IPS-18a (cell line): ENCODE measurements at regions not wholly inside any gene's neighbourhood (a gene's known extent, or its start where the extent isn't known, plus 50 kb on each side); places are given as distances from the start of the nearest gene placed in this dataset.

Source experiments
- H3K27ac ChIP-seq: one replicate; pipeline ENCODE4 v1.5.1; 2013; ENCODE audit warnings: low read length
- H3K27me3 ChIP-seq: one replicate; pipeline ENCODE4 v1.6.1; 2013; ENCODE audit warnings: mild to moderate bottlenecking, low read length; ENCODE audit not compliant: control insufficient read depth, insufficient read depth
- H3K36me3 ChIP-seq: one replicate; pipeline ENCODE4 v1.6.1; 2013; ENCODE audit warnings: low read depth, low read length; ENCODE audit not compliant: control insufficient read depth
- H3K4me1 ChIP-seq: one replicate; pipeline ENCODE4 v1.6.1; 2013; ENCODE audit warnings: low read depth, low read length; ENCODE audit not compliant: control insufficient read depth
- H3K4me3 ChIP-seq: one replicate; pipeline ENCODE4 v1.5.1; 2013; ENCODE audit warnings: low read length
- H3K9ac ChIP-seq: one replicate; pipeline ENCODE4 v1.6.1; 2013; ENCODE audit warnings: mild to moderate bottlenecking, low read length, moderate library complexity
- H3K9me3 ChIP-seq: one replicate; pipeline ENCODE4 v1.6.1; 2013; ENCODE audit warnings: low read depth, low read length; ENCODE audit not compliant: control insufficient read depth

- H3K27me3 ChIP-seq, result no peaks in the 10 kb centered on the region
- H3K4me1 ChIP-seq, result peaks cover 28% of the 10 kb centered on the region
- H3K9me3 ChIP-seq, result no peaks in the 10 kb centered on the region
- no peak overlapping the region for H3K4me3 ChIP-seq
- no peaks in the 10 kb centered on the region for H3K36me3 ChIP-seq
- no peak overlapping the region for H3K27ac ChIP-seq
- H3K9ac ChIP-seq, result no peak overlapping the region
Observed at GRCh38 chr2:12081481-12082210, 335.2 kb downstream of the LPIN1 start.

DNA sequence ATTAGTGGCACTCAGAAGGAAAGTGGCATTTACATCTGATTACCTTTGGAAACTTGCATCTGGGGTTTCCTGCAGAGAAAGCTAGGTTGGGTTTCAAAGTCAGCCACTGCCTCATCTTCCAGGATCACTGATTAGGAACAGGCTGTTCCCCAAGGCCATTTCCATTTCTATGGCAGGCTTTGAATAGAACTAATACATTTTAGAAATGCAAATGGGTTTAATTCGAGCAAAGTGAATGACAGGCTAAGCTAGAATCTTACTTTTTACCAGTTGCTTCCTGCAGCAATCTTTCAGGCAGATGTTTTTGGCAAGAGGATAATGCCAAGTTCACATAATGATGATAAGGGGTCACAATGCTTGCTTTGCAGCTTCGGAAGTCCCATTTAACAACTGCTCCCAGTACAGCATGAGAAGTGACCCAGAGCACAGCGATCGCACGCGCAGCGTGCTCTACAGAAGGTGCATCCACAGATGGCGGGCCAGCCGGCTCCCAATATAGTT, 336.7 kb downstream of the LPIN1 start:
- H3K27ac ChIP-seq, result no peak overlapping the region

DNA sequence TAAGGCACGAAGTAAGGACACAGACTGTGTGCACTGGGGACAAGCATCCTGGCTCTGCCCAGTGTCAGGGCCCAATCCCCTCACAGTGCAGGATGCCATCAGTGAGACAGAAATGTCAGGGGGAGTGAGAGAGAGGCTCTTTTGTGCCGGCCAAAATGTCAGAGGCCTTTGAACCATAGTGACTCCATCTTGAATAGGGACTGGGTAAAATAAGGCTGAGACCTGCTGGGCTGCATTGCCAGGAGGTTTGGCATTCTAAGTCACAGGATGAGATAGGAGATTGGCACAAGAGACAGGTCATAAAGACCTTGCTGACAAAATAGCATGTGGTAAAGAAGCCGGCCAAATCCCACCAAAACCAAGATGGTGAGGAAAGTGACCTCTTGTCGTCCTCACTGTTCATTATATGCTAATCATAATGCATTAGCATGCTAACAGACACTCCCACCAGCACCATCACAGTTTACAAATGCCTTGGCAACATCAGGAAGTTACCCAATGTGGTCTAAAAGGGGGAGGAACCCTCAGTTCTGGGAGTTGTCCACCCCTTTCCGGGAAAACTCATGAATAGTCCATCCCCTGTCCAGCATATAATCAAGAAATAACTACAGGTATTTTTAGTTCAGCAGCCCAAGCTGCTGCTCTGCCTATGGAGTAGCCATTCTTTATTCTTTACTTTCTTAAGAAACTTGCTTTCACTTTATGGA, 337.4 kb downstream of the LPIN1 start:
- Histone ChIP-seq H3K9ac (no peak overlapping the region), H3K4me3 (no peak overlapping the region), H3K4me1 (peaks cover 28% of the 10 kb centered on the region), H3K27ac (no peak overlapping the region), H3K27me3 (no peaks in the 10 kb centered on the region), H3K36me3 (no peaks in the 10 kb centered on the region), H3K9me3 (no peaks in the 10 kb centered on the region)

More for the DNA sequence above, 336.7 kb downstream of the LPIN1 start:
- H3K27me3 ChIP-seq, result no peaks in the 10 kb centered on the region
- no peaks in the 10 kb centered on the region for H3K9me3 ChIP-seq
- no peak overlapping the region for H3K4me3 ChIP-seq
- H3K36me3 ChIP-seq, result no peaks in the 10 kb centered on the region
- no peak overlapping the region for H3K9ac ChIP-seq
- peaks cover 28% of the 10 kb centered on the region for H3K4me1 ChIP-seq

DNA sequence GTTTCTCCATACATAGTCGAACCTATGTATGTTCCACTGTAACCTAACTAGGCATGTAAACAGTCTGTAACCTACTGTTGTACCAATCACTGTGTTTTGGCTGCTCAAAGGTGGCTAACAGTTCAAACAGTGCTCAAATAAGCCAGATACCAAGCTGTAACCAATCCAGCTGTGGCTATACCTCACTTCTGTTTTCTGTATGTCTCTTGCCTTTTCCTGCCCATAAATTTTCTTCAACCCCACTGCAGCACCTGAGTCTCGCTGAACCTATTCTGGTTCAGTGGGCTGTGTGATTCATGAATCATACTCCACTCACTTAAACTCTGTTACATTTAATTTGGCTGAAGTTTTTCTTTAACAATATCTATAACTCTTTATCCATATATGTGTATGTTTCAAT, 340.7 kb downstream of the LPIN1 start:
- Histone ChIP-seq H3K27me3 (no peaks in the 10 kb centered on the region), H3K4me1 (peaks cover 18% of the 10 kb centered on the region), H3K36me3 (no peaks in the 10 kb centered on the region), H3K9ac (no peak overlapping the region), H3K27ac (no peak overlapping the region), H3K9me3 (no peaks in the 10 kb centered on the region), H3K4me3 (no peak overlapping the region)

- Histone ChIP-seq H3K27me3 (no peaks in the 10 kb centered on the region), H3K9me3 (no peaks in the 10 kb centered on the region), H3K4me3 (no peak overlapping the region), H3K27ac (no peak overlapping the region), H3K4me1 (peaks cover 18% of the 10 kb centered on the region), H3K9ac (no peak overlapping the region), H3K36me3 (no peaks in the 10 kb centered on the region)
Observed at GRCh38 chr2:12087671-12088380, 341.4 kb downstream of the LPIN1 start.

DNA sequence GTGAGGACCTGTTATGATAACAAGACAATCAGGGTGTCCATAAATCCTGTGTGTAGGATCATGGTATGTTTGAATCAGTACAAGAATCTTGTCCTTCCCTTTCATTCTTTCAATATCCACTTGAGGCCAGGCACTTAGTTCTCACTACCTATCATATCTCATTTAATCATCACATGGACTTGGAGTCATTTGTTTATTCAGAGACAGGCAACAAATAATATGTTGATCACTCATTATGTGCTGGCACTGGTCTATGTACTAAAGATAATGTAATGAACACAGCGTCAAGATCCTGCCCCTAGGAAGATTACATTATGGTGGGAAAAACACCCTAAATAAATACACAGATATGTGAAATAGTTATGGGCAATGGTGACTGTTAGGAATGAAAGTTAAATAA, 342.6 kb downstream of the LPIN1 start:
- Histone ChIP-seq H3K9ac (no peak overlapping the region), H3K36me3 (no peaks in the 10 kb centered on the region), H3K27me3 (no peaks in the 10 kb centered on the region), H3K9me3 (no peaks in the 10 kb centered on the region), H3K27ac (no peak overlapping the region), H3K4me1 (peaks cover 9% of the 10 kb centered on the region), H3K4me3 (no peak overlapping the region)

DNA sequence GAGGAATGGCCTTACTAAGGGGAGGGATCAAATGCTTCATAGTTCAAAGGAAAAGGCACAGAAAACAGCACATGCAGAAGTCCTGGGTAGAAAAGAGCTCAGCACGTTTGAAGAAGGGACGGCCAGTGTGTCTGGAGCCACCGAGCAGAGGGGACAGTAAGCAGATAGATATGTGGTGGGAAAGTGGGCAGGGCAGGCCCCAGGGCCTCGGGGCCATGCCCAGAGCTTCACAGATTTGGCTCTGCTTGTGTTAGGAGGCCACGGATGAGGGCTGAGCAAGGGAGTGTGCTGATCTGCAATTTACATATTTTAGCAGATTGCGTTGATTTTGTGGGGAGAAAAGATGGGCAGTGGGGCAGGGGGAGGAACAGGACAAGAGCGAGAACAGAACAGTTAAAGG, 343.1 kb downstream of the LPIN1 start:
- no peak overlapping the region for H3K27ac ChIP-seq
- H3K4me1 ChIP-seq, result peaks cover 5% of the 10 kb centered on the region

DNA sequence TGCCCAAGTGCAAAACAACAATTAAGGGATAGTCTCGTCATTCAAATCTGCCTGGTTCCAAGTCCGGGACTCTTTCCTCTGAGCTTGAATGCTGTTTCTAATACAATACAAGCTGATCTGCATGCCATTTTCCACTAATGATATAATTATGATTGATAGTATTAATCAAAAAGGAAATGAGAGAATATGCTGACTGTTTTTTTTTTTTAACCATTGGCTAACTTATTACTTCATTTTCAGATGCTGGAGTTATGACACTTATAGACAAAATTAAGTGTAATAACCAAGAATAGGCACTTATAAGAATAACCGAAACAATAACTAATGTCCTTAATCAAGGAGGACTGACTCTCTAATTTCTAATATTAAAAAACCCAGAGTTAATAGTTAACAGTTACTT, 343.6 kb downstream of the LPIN1 start:
- Histone ChIP-seq H3K27me3 (no peaks in the 10 kb centered on the region), H3K4me3 (no peak overlapping the region), H3K36me3 (no peaks in the 10 kb centered on the region), H3K27ac (no peak overlapping the region), H3K9ac (no peak overlapping the region), H3K4me1 (peaks cover 5% of the 10 kb centered on the region), H3K9me3 (no peaks in the 10 kb centered on the region)

More for the DNA sequence above, 343.1 kb downstream of the LPIN1 start:
- Histone ChIP-seq H3K9ac (no peak overlapping the region), H3K27me3 (no peaks in the 10 kb centered on the region), H3K36me3 (no peaks in the 10 kb centered on the region), H3K9me3 (no peaks in the 10 kb centered on the region), H3K4me3 (no peak overlapping the region)

DNA sequence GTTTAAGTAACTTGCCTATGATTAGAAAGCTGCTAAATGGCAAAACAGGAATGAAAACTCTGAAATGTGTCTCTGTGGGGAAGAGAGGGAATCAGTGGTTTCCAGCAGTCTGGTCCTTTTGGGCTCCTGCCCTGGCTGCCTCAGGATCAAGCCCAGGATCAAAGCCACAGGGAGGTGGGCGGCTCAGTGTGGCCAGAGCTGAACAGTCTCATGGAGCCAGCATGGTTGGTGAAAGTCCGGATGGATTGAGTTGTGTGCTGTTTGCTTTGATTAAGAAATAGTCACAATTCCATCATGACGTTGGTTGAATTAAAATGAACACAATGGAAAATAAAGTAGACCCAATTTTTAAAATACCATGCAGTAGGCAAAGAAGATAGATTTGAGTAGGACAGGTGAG, 344.2 kb downstream of the LPIN1 start:
- Histone ChIP-seq H3K27ac (no peak overlapping the region), H3K9me3 (no peaks in the 10 kb centered on the region), H3K9ac (no peak overlapping the region), H3K4me1 (peaks cover 6% of the 10 kb centered on the region), H3K27me3 (no peaks in the 10 kb centered on the region), H3K4me3 (no peak overlapping the region), H3K36me3 (no peaks in the 10 kb centered on the region)

- Histone ChIP-seq H3K9ac (no peak overlapping the region), H3K9me3 (no peaks in the 10 kb centered on the region), H3K27ac (no peak overlapping the region)
Observed at GRCh38 chr2:12091201-12091806, 344.9 kb downstream of the LPIN1 start.

DNA sequence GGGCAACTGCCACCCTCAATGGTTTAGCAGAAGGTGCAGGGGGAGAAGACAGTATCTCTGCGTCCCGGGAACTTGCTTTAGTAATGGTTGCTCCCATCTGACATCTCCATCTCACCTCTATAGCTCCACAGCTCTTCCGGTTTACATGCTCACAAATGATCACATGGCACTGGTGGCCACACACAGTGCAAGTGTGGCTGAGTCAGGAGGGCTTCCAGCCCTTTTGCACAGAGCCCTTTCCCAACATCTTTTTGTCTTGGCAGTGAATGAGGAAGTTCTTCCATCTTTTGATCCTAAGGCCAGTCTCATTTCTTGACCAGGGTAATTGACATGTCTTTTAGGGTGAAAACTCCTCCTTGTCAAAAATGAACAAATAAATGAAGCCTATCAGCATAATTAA, 347.7 kb downstream of the LPIN1 start:
- Histone ChIP-seq H3K27me3 (no peaks in the 10 kb centered on the region), H3K4me1 (peaks cover 31% of the 10 kb centered on the region), H3K9ac (no peak overlapping the region), H3K36me3 (no peaks in the 10 kb centered on the region), H3K27ac (no peak overlapping the region), H3K4me3 (no peak overlapping the region), H3K9me3 (no peaks in the 10 kb centered on the region)

More at GRCh38 chr2:12091201-12091806, 344.9 kb downstream of the LPIN1 start:
- no peak overlapping the region for H3K4me3 ChIP-seq
- no peaks in the 10 kb centered on the region for H3K36me3 ChIP-seq
- H3K4me1 ChIP-seq, result peaks cover 11% of the 10 kb centered on the region
- H3K27me3 ChIP-seq, result no peaks in the 10 kb centered on the region
